Fibroblast of lung (primary cell): ENCODE measurements at regions not wholly inside any gene's neighbourhood (a gene's known extent, or its start where the extent isn't known, plus 50 kb on each side); places are given as distances from the start of the nearest gene placed in this dataset.

Experiments used
- DNase-seq, 2 donors: peaks; one replicate each; pipeline versions ENCODE4 v3.0.0 to v3.0.0-alpha.2; 2010; ENCODE audit warnings: low read depth in 2 of 2
- H2AFZ ChIP-seq: 2 replicates; pipeline ENCODE4 v1.5.1; 2012; ENCODE audit warnings: low read length, control low read depth, inconsistent platforms
- H3K27ac ChIP-seq: 2 replicates; pipeline ENCODE4 v1.5.1; 2011; ENCODE audit warnings: low read length, control low read depth; ENCODE audit not compliant: insufficient read depth
- H3K27me3 ChIP-seq: 2 replicates; pipeline ENCODE4 v1.5.1; 2011; ENCODE audit warnings: mild to moderate bottlenecking, low read length; ENCODE audit not compliant: control insufficient read depth, insufficient read depth
- H3K36me3 ChIP-seq: 2 replicates; pipeline ENCODE4 v1.5.1; 2011; ENCODE audit warnings: low read length; ENCODE audit not compliant: control insufficient read depth, insufficient read depth
- H3K4me1 ChIP-seq: 2 replicates; pipeline ENCODE4 v1.5.1; 2011; ENCODE audit warnings: low read length; ENCODE audit not compliant: control insufficient read depth, insufficient read depth; ENCODE audit errors: extremely low read depth
- H3K4me2 ChIP-seq: 2 replicates; pipeline ENCODE4 v1.5.1; 2011; ENCODE audit warnings: low read length, control low read depth; ENCODE audit not compliant: insufficient read depth; ENCODE audit errors: extremely low read depth
- H3K4me3 ChIP-seq, 4 experiments: fragments of 200-600 bp in 1 of 4; sonication (generic) in 1 of 4; replicated peaks in 1 of 4; 2 replicates each; pipeline ENCODE4 v1.5.1; 2011 to 2016; ENCODE audit warnings: low read length in 4 of 4, low read depth in 3 of 4, mild to moderate bottlenecking in 3 of 4, control low read depth in 2 of 4, inconsistent platforms in 1 of 4, mixed read lengths in 1 of 4; ENCODE audit not compliant: insufficient read depth in 1 of 4; ENCODE audit errors: control extremely low read depth in 1 of 4
- H3K79me2 ChIP-seq: 2 replicates; pipeline ENCODE4 v1.5.1; 2012; ENCODE audit warnings: mild to moderate bottlenecking, low read length, inconsistent platforms; ENCODE audit not compliant: control insufficient read depth, insufficient read depth
- H3K9ac ChIP-seq: 2 replicates; pipeline ENCODE4 v1.5.1; 2011; ENCODE audit warnings: mild to moderate bottlenecking, low read length, control low read depth; ENCODE audit not compliant: insufficient read depth
- H3K9me3 ChIP-seq: 2 replicates; pipeline ENCODE4 v1.5.1; 2012; ENCODE audit warnings: low read depth, low read length; ENCODE audit not compliant: control insufficient read depth, insufficient read depth
- H4K20me1 ChIP-seq: 2 replicates; pipeline ENCODE4 v1.5.1; 2011; ENCODE audit warnings: low read length; ENCODE audit not compliant: control insufficient read depth, insufficient read depth; ENCODE audit errors: extremely low read depth
- EZH2 ChIP-seq: IDR thresholded peaks from 2 replicates; pipeline ENCODE4 v1.5.1; 2012; ENCODE audit warnings: low read length, control low read depth, mild to moderate bottlenecking; ENCODE audit errors: missing control alignments
- TF ChIP-seq, protein P1 (sequence below), 2 donors: IDR thresholded peaks in 1 of 2; conservative IDR thresholded peaks in 1 of 2; 1 replicate in 1 of 2; 2 replicates in 1 of 2; pipeline ENCODE4 v1.5.1; 2011 to 2012; ENCODE audit warnings: low read length in 2 of 2, control low read depth in 1 of 2, inconsistent platforms in 1 of 2, low read depth in 1 of 2, mild to moderate bottlenecking in 1 of 2

DNA sequence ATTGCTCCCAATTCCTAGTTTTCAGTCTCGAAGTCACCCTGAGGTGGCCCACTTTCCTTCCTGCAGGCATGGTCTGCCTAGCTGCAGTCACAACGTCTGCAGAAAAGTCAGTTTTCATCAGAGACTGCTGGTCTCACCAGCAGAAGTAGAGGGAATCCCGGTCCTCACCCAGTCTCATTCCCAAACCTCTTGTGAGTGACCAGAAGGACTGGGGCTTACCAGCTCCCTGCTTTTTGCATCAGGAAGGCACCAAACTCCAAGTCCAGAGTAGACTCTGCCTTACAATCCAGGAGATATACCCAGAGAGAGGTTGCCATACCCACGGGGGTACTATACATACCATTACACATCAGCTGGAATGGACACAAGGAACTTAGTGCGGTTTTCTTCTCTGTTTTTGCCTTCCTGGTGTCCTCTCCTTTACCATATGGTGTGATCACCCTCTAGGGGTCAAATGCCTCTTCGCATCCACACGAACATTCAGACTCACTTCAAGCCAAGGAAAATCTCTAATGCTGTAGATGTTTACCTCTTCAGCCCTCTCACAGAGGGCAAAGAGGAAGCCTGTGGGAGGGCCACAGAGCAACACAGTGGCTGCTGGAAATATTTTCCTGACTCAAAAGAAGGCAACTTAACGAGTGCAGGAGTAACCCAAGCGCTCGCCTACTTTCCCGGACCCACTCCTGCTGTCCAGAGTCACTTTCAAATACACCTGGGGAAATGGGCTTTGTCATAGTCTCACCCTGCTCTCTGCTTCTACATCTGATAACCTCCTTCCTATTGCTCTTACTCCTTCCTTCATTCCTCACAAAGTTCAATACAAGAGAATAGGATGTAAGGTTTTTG lies 220.9 kb downstream of the C7orf25 start:
- Histone ChIP-seq H3K4me1 (no peaks in the 10 kb centered on the region), H3K27me3 (no peaks in the 10 kb centered on the region), H4K20me1 (no peaks in the 10 kb centered on the region), H3K4me2 (no peak overlapping the region), H3K27ac (no peak overlapping the region), H3K9me3 (no peaks in the 10 kb centered on the region), H3K79me2 (no peaks in the 10 kb centered on the region), H3K4me3 (no peak overlapping the region), H2AFZ (no peak overlapping the region), H3K36me3 (no peaks in the 10 kb centered on the region), H3K9ac (no peak overlapping the region)
- DNase-seq = peak; percentile 51 to 82
- no peak for TF ChIP-seq EZH2
- TF ChIP-seq, protein P1, sequence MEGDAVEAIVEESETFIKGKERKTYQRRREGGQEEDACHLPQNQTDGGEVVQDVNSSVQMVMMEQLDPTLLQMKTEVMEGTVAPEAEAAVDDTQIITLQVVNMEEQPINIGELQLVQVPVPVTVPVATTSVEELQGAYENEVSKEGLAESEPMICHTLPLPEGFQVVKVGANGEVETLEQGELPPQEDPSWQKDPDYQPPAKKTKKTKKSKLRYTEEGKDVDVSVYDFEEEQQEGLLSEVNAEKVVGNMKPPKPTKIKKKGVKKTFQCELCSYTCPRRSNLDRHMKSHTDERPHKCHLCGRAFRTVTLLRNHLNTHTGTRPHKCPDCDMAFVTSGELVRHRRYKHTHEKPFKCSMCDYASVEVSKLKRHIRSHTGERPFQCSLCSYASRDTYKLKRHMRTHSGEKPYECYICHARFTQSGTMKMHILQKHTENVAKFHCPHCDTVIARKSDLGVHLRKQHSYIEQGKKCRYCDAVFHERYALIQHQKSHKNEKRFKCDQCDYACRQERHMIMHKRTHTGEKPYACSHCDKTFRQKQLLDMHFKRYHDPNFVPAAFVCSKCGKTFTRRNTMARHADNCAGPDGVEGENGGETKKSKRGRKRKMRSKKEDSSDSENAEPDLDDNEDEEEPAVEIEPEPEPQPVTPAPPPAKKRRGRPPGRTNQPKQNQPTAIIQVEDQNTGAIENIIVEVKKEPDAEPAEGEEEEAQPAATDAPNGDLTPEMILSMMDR (conservative IDR thresholded peaks at IDR 0.05 in 1 of 2, IDR thresholded peaks at IDR 0.05 in 1 of 2; ENCODE audit: low read depth in 1 of 2, low read length in 2 of 2) = peak; percentile 65 to 78

DNA sequence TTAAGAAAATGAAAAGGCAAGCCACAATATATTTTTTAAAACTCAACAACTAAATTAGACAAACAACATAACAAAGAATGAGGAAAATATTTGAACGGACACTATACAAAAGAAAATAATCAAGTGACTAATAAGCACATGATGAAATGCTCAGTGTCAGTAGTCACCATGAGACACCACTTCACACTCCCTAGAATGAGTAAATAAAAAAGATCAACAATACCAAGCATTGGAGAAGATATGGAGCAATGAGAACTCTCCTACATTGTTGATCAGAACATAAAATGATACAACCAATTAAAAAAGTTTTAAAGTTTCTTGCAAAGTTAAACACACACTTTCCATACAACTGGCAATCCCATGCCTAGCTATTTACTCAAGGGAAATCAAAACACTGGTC lies 222.2 kb downstream of the C7orf25 start:
- no peak for TF ChIP-seq EZH2
- no peak for DNase-seq
- no peaks in the 10 kb centered on the region for H4K20me1 ChIP-seq
- no peak overlapping the region for H2AFZ ChIP-seq
- no peak overlapping the region for H3K4me3 ChIP-seq
- no peak overlapping the region for H3K4me2 ChIP-seq
- H3K27me3 ChIP-seq = peaks cover 5% of the 10 kb centered on the region
- no peak overlapping the region for H3K9ac ChIP-seq
- H3K79me2 ChIP-seq = no peaks in the 10 kb centered on the region
- no peaks in the 10 kb centered on the region for H3K4me1 ChIP-seq
- no peaks in the 10 kb centered on the region for H3K9me3 ChIP-seq
- H3K36me3 ChIP-seq = no peaks in the 10 kb centered on the region
- no peak overlapping the region for H3K27ac ChIP-seq

DNA sequence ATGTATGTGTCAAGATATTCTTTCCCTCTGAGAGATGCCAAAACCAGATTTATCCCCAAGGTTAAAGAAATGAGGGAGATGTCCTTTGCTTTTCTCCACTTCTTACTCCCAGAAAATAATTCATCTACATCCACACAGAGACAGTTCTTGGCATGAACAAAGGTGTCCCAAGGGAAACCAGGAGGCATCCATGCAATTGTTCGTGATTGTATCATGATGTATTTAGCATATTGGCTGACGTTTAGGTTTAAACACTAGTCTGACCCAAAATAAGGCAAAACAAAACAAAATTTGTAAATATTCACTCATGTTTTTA lies 223.9 kb downstream of the C7orf25 start:
- no peak overlapping the region for H3K4me3 ChIP-seq
- H3K27ac ChIP-seq = no peak overlapping the region
- no peaks in the 10 kb centered on the region for H3K9me3 ChIP-seq
- H3K9ac ChIP-seq = no peak overlapping the region
- no peak overlapping the region for H3K4me2 ChIP-seq
- TF ChIP-seq, protein P1 (conservative IDR thresholded peaks at IDR 0.05 in 1 of 2, IDR thresholded peaks at IDR 0.05 in 1 of 2; ENCODE audit: low read depth in 1 of 2, low read length in 2 of 2) = no peak
- no peak for TF ChIP-seq EZH2
- H3K36me3 ChIP-seq = no peaks in the 10 kb centered on the region
- no peaks in the 10 kb centered on the region for H3K4me1 ChIP-seq
- DNase-seq = no peak
- H3K79me2 ChIP-seq = no peaks in the 10 kb centered on the region
- no peak overlapping the region for H2AFZ ChIP-seq
- H4K20me1 ChIP-seq = no peaks in the 10 kb centered on the region
- H3K27me3 ChIP-seq = peaks cover 5% of the 10 kb centered on the region
